Islet precursor cell (in vitro differentiated cells): ENCODE measurements at regions not wholly inside any gene's neighbourhood (a gene's known extent, or its start where the extent isn't known, plus 50 kb on each side); places are given as distances from the start of the nearest gene placed in this dataset.
A peak's percentile ranks its signal among the peaks of the same experiment; 100 is the strongest.
"Not testable (repeated sequence)": the region's sequence is repeated elsewhere in the genome, so short reads cannot be mapped to it uniquely, and the experiment has no call there.

Experiments
- DNase-seq: peaks from one replicate; pipeline ENCODE4 v3.0.0-alpha.2; 2018

DNA sequence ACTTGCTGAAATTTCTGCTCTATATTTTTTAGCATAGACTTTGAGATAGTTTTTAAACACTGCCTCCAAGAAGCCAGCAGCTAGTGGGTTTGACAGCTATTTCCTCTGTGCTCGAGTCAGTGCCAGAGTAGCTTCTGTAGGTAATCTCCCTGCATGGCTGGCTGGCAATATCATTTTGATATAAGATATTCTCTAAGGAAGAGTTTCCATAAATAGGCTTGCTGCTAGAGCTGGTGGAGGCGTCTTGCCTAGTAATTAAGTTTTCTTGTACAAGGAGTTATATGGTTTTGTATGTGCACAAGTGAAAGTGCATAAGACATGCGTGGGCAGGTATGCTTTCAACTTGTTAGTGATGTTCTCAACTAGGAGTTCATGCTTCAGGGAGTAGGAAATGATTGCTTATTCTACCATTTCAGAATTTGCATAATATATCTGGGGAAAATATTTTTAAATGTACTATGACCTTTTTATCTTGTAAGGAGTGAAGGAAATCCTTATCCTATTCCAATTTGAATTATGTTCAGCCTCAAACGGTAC is 74.1 kb upstream of the CCL21 start:
- no peak for DNase-seq

DNA sequence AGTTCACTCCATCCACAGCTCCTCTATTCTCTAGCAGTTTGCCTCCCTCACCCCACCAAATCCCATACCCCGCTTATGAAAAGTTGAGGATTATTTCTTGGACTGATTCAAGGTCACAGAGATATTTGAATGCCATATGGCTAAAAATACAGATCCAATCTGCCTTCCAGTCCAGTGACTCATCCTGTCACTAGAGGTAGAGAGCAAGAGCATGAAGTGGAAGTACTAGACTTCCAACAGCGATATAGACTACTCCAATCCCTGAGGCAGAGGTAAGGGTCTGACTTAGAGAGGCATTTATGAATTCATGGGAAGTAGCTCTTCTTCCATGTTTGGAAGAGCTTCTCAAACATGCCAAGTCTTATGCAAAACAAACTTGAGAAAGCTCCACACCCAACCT is 72.4 kb upstream of the CCL21 start:
- DNase-seq = no peak

GRCh38 chr9:34777666-34778065 is 67.7 kb upstream of the CCL21 start:
- DNase-seq = no peak

- no peak for DNase-seq
Measured at GRCh38 chr9:34773955-34774354, 64.0 kb upstream of the CCL21 start.

- DNase-seq = no peak
Measured at GRCh38 chr9:34773306-34773910, 63.5 kb upstream of the CCL21 start.

GRCh38 chr9:34771007-34771406 is 61.1 kb upstream of the CCL21 start:
- DNase-seq = no peak

DNA sequence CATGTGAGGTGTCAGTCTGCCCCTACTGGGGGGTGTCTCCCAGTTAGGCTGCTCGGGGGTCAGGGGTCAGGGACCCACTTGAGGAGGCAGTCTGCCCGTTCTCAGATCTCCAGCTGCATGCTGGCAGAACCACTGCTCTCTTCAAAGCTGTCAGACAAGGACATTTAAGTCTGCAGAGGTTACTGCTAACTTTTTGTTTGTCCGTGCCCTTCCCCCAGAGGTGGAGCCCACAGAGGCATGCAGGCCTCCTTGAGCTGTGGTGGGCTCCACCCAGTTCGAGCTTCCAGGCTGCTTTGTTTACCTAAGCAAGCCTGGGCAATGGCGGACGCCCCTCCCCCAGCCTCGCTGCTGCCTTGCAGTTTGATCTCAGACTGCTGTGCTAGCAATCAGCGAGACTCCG is 57.2 kb upstream of the CCL21 start:
- DNase-seq = not testable (repeated sequence)

DNA sequence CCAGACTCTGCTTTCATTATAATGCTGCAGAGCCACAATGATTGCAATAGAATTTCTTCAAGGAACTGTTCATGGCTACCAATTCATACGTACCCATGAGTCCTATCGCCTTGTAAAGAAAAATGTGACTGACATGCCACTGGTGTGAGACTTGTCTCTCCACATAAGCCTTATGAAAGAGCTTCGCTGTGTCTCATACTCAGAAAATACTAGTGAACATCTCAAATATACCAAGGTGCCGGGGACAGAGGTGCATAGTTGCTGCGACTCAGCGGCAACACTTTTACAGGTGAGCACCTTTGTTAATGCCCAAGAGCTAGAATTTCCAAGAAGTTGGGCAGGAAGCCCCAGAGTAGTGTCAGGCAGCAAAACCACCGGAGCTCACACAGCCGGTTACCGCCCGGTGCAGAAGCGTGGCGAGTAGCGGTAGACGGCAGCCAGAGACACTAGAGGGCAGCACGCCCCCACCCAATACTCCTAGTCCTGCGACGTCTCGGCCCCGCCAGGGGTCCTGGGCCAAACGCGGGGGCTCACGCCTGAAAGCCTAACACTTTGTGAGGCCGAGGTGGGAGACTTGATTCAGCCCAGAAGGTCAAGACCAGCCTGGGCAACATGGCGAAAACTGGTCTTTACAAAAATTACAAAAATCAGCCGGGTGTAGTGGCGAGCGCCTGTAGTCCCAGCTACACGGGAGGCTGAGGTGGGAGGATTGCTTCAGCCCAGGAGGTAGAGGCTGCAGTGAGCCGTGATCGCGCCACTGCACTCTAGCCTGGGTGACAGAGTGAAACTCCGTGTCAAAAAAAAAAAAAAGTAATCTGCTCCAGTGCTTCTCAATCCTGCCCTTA is 50.5 kb upstream of the CCL21 start:
- peak; percentile 76 for DNase-seq
